GM06990 (cell line): ENCODE measurements at regions not wholly inside any gene's neighbourhood (a gene's known extent, or its start where the extent isn't known, plus 50 kb on each side); places are given as distances from the start of the nearest gene placed in this dataset.
"Not testable (repeated sequence)": the region's sequence is repeated elsewhere in the genome, so short reads cannot be mapped to it uniquely, and the experiment has no call there.

Source experiments
- DNase-seq: peaks from one replicate; pipeline ENCODE4 v3.0.0-alpha.2; 2011; ENCODE audit not compliant: insufficient read length; ENCODE audit errors: extremely low read depth
- H3K27me3 ChIP-seq: replicated peaks from 2 replicates; pipeline ENCODE4 v1.6.0; 2011; ENCODE audit warnings: low read length; ENCODE audit not compliant: control insufficient read depth, insufficient read depth
- H3K36me3 ChIP-seq: 2 replicates; pipeline ENCODE4 v1.5.1; 2011; ENCODE audit warnings: low read length; ENCODE audit not compliant: control insufficient read depth, insufficient read depth
- H3K4me3 ChIP-seq: replicated peaks from 2 replicates; pipeline ENCODE4 v1.5.1; 2011; ENCODE audit warnings: low read depth, mild to moderate bottlenecking, control low read depth, low read length
- TF ChIP-seq, protein P1 (sequence below): IDR thresholded peaks from 2 replicates; pipeline ENCODE4 v1.5.1; 2011; ENCODE audit warnings: low read length, control low read depth, mild to moderate bottlenecking, inconsistent platforms; ENCODE audit not compliant: insufficient read depth, poor library complexity, severe bottlenecking

DNA sequence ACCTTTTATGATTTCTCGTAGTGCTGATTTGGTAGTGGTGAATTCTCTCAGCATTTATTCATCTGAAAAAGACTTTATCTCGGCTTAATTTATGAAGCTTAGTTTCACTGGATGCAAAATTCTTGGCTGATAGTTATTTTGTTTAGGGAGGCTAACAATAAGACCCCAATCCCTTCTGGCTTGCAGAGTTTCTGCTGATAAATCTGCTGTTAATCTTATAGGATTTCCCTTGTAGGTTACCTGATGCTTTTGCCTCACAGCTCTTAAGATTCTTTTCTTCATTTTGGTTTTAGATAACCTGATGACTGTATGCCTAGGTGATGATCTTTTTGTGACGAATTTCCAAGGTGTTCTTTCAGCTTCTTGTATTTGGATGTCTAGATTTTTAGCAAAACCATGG, 388.7 kb downstream of the UTRN start:
- TF ChIP-seq, protein P1, sequence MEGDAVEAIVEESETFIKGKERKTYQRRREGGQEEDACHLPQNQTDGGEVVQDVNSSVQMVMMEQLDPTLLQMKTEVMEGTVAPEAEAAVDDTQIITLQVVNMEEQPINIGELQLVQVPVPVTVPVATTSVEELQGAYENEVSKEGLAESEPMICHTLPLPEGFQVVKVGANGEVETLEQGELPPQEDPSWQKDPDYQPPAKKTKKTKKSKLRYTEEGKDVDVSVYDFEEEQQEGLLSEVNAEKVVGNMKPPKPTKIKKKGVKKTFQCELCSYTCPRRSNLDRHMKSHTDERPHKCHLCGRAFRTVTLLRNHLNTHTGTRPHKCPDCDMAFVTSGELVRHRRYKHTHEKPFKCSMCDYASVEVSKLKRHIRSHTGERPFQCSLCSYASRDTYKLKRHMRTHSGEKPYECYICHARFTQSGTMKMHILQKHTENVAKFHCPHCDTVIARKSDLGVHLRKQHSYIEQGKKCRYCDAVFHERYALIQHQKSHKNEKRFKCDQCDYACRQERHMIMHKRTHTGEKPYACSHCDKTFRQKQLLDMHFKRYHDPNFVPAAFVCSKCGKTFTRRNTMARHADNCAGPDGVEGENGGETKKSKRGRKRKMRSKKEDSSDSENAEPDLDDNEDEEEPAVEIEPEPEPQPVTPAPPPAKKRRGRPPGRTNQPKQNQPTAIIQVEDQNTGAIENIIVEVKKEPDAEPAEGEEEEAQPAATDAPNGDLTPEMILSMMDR: no peak
- Histone ChIP-seq H3K27me3 (no peaks in the 10 kb centered on the region), H3K4me3 (no peak overlapping the region), H3K36me3 (no peaks in the 10 kb centered on the region)
- no peak for DNase-seq

DNA sequence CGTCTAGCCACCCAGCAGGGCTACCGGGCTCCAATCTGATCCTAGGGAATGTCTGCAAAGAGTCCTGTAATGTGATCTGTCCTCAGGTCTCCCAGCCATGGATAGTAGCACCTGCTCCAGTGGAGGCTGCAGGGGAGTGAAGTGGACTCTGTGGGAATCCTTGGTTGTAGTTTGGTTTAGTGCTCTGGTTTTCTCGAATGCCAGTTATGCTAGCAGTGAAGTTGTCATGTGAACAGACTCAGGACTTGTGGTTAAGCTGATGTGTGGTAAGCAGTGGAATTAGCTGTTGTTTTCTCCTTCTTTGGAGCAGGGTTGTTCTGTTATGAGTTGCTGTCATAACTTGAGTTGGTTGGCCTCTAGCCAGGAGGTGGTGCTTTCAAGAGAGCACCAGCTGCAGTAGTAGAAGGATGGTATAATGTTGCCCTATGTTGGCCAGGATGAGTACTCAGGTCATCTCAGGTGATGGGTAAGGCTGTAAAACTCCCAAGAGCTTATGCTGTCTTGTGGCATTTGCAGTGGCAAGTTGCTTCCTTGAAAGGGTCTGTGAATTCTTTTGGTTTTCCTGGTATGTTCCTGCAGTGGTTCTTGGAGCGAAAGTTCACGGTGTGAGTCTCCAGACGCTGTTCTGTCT, 390.2 kb downstream of the UTRN start:
- no peak overlapping the region for H3K4me3 ChIP-seq
- no peaks in the 10 kb centered on the region for H3K36me3 ChIP-seq
- TF ChIP-seq, protein P1: no peak
- DNase-seq: no peak
- no peaks in the 10 kb centered on the region for H3K27me3 ChIP-seq

DNA sequence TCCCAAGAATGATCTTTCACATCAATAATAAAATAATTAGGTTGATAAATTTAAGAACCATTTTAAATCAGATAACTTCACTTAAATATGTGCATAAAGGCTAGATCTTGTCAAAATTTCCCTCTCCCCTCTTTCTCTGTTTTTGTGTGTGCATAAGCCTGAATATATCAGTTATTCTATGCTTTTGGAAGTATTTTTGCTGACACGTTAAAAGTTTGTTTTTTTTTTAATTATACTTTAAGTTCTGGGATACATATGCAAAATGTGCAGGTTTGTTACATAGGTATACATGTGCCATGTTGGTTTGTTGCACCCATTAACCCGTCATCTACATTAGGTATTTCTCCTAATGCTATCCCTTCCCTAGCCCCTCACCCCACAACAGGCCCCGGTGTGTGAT, 391.2 kb downstream of the UTRN start:
- not testable (repeated sequence) for H3K27me3 ChIP-seq, H3K36me3 ChIP-seq, H3K4me3 ChIP-seq, DNase-seq

DNA sequence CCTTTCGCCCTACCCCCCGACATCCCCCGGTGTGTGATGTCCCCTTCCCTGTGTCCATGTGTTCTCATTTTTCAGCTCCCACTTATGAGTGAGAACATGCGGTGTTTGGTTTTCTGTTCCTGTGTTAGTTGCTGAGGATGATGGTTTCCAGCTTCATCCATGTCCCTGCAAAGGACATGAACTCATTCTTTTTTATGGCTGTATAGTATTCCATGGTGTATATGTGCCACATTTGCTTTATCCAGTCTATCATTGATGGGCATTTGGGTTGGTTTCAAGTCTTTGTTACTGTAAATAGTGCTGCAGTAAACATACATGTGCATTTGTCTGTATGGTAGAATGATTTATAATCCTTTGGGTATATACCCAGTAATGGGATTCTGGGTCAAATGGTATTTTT, 392.1 kb downstream of the UTRN start:
- H3K4me3 ChIP-seq, DNase-seq, H3K27me3 ChIP-seq, H3K36me3 ChIP-seq: not testable (repeated sequence)

DNA sequence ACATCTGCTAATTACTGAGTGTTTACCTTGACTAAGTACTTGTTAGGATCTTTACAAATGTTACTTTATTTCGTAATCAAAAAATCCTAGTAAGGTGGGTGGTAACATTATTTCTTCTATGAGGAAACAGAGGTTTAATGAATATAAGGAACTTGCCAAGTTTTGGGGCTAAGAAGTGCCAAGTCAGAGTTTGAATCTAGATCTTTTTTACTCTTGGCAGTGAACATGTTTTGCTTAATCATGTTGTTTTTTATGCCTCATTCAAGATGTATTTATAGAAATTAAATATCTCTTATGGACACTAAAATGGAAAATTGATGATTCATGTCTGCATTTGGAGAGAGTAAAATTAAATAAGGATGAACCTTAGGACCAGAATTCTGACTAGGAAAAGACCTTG, 393.7 kb downstream of the UTRN start:
- Histone ChIP-seq H3K27me3 (no peaks in the 10 kb centered on the region), H3K36me3 (no peaks in the 10 kb centered on the region), H3K4me3 (no peak overlapping the region)
- DNase-seq: no peak
- TF ChIP-seq, protein P1: no peak

DNA sequence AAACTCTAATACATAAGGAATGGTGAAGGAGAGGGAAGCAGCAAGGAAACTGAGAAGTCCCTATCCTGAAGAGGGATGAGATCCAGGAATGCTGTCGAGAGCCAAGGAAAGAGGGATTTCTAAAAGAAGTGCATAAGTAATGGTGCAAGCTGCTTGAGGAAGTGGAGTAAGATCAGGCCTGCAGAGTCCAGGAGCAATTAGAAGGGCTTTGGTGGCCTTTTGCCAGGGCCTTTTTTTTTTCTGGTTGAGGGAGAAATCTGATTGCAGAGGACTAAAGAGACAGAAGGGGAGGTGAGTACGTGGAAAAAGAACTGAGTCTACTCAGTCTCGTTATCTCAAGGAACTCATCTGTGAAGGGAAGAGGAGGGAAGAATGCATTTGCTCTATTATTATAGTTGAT, 396.2 kb downstream of the UTRN start:
- DNase-seq: no peak
- TF ChIP-seq, protein P1: no peak
- no peaks in the 10 kb centered on the region for H3K36me3 ChIP-seq
- no peak overlapping the region for H3K4me3 ChIP-seq
- no peaks in the 10 kb centered on the region for H3K27me3 ChIP-seq
